ENCODE measurements at regions not wholly inside any gene's neighbourhood (a gene's known extent, or its start where the extent isn't known, plus 50 kb on each side); places are given as distances from the start of the nearest gene placed in this dataset.
A peak's percentile ranks its signal among the peaks of the same experiment; 100 is the strongest.

- no peak for TF ChIP-seq TEAD4 (IDR thresholded peaks at IDR 0.05)
- TF ChIP-seq RAD21 (IDR thresholded peaks at IDR 0.05; ENCODE audit: low read depth), result peak; percentile 37; the same call in 1 of the 2 replicates
Measured at GRCh38 chr16:52068447-52069074, 478.4 kb downstream of the TOX3 start.

GRCh38 chr16:52066962-52067361 is 480.0 kb downstream of the TOX3 start:
- TF ChIP-seq MAX (IDR thresholded peaks at IDR 0.05), result no peak
- TF ChIP-seq YY1 (IDR thresholded peaks at IDR 0.05; ENCODE audit: low read depth), result no peak
- TF ChIP-seq TEAD4 (IDR thresholded peaks at IDR 0.05), result no peak
- TF ChIP-seq ZBTB7A (IDR thresholded peaks at IDR 0.05; ENCODE audit: low read depth), result no peak
- TF ChIP-seq CREB1 (IDR thresholded peaks at IDR 0.05; ENCODE audit: low read depth), result no peak
- no peak for TF ChIP-seq RAD21 (IDR thresholded peaks at IDR 0.05; ENCODE audit: low read depth)

- no peak for TF ChIP-seq CEBPB (IDR thresholded peaks at IDR 0.05)
- TF ChIP-seq MAX (IDR thresholded peaks at IDR 0.05), result no peak
- TF ChIP-seq EGR1 (IDR thresholded peaks at IDR 0.05), result no peak
- no peak for TF ChIP-seq TAF1 (IDR thresholded peaks at IDR 0.05; ENCODE audit: low read depth)
- TF ChIP-seq TEAD4 (IDR thresholded peaks at IDR 0.05), result no peak
- TF ChIP-seq NFIC (IDR thresholded peaks at IDR 0.05), result no peak
- TF ChIP-seq TCF12 (IDR thresholded peaks at IDR 0.05; ENCODE audit: low read depth), result no peak
Measured at GRCh38 chr16:52056259-52056658, 490.7 kb downstream of the TOX3 start.

GRCh38 chr16:52055381-52055780 is 491.6 kb downstream of the TOX3 start:
- TF ChIP-seq USF1 (IDR thresholded peaks at IDR 0.05) (no peak), MAX (IDR thresholded peaks at IDR 0.05) (no peak), CREB1 (IDR thresholded peaks at IDR 0.05; ENCODE audit: low read depth) (no peak), REST (IDR thresholded peaks at IDR 0.05; ENCODE audit: low read depth) (no peak)

GRCh38 chr16:52054326-52054725 is 492.6 kb downstream of the TOX3 start:
- TF ChIP-seq TCF12 (IDR thresholded peaks at IDR 0.05; ENCODE audit: low read depth), result no peak
- no peak for TF ChIP-seq ZBTB7A (IDR thresholded peaks at IDR 0.05; ENCODE audit: low read depth)
- no peak for TF ChIP-seq TAF1 (IDR thresholded peaks at IDR 0.05; ENCODE audit: low read depth)
- no peak for TF ChIP-seq REST (IDR thresholded peaks at IDR 0.05; ENCODE audit: low read depth)
- TF ChIP-seq TEAD4 (IDR thresholded peaks at IDR 0.05), result no peak
- TF ChIP-seq EP300 (IDR thresholded peaks at IDR 0.05; ENCODE audit: borderline replicate concordance), result no peak
- TF ChIP-seq YY1 (IDR thresholded peaks at IDR 0.05; ENCODE audit: low read depth), result no peak
- TF ChIP-seq MAX (IDR thresholded peaks at IDR 0.05), result no peak
- no peak for TF ChIP-seq USF1 (IDR thresholded peaks at IDR 0.05)
- no peak for TF ChIP-seq RAD21 (IDR thresholded peaks at IDR 0.05; ENCODE audit: low read depth)
- no peak for TF ChIP-seq NFIC (IDR thresholded peaks at IDR 0.05)
- TF ChIP-seq CREB1 (IDR thresholded peaks at IDR 0.05; ENCODE audit: low read depth), result no peak
- no peak for TF ChIP-seq FOXM1 (IDR thresholded peaks at IDR 0.05; ENCODE audit: borderline replicate concordance, low read depth)
- no peak for TF ChIP-seq CEBPB (IDR thresholded peaks at IDR 0.05)
- no peak for TF ChIP-seq EGR1 (IDR thresholded peaks at IDR 0.05)

GRCh38 chr16:52052818-52053217 is 494.1 kb downstream of the TOX3 start:
- TF ChIP-seq USF1 (IDR thresholded peaks at IDR 0.05) (no peak), TAF1 (IDR thresholded peaks at IDR 0.05; ENCODE audit: low read depth) (no peak), EGR1 (IDR thresholded peaks at IDR 0.05) (no peak)
